Pancreas (tissue), 10 donors: ENCODE measurements at regions not wholly inside any gene's neighbourhood (a gene's known extent, or its start where the extent isn't known, plus 50 kb on each side); places are given as distances from the start of the nearest gene placed in this dataset.
A peak's percentile ranks its signal among the peaks of the same experiment; 100 is the strongest.

Experiments
- ATAC-seq, 4 donors: fragments of 200-7000 bp; cut with Tn5 transposase; one replicate each; pipeline versions ENCODE4 v1.8.0 to v1.9.1; 2020; ENCODE audit warnings: mild to moderate bottlenecking in 4 of 4, moderate library complexity in 4 of 4
- DNase-seq, 6 donors: peaks; one replicate each; pipeline ENCODE4 v3.0.0-alpha.2; 2020
- FAIRE-seq: peaks from 2 replicates; lab custom pipeline; 2012; peaks lifted over from hg19 to GRCh38; lab: Jason Lieb, UNC
- H3K27ac ChIP-seq, 4 donors: fragments of 200-600 bp; sonication (generic); 1 replicate in 3 of 4; 2 replicates in 1 of 4; pipeline versions ENCODE4 v1.5.0 to v1.8.0; 2020
- H3K27me3 ChIP-seq, 4 donors: fragments of 200-600 bp; one replicate each; pipeline ENCODE4 v1.8.0; 2021
- H3K36me3 ChIP-seq, 3 donors: fragments of 200-600 bp; sonication (generic) in 1 of 3; one replicate each; pipeline versions ENCODE4 v1.5.0 to v1.8.0; 2020 to 2021
- H3K4me1 ChIP-seq, 3 donors: fragments of 200-600 bp; one replicate each; pipeline ENCODE4 v1.8.0; 2021
- H3K4me3 ChIP-seq, 4 donors: fragments of 200-600 bp; sonication (generic) in 2 of 4; one replicate each; pipeline versions ENCODE4 v1.5.0 to v1.8.0; 2020 to 2021
- H3K9me3 ChIP-seq, 4 donors: fragments of 200-600 bp; one replicate each; pipeline ENCODE4 v1.8.0; 2021
- WGBS, 2 donors: extraction: QIAGEN DNeasy Blood & Tissue Kit; methylation state at CpG; one replicate each; pipeline ENCODE4 v1.1.7; 2013; 5-methylcytosine and 5-hydroxymethylcytosine counted together
- intact Hi-C, 3 donors: fragments of 100-400 bp; cut with DNase I; formaldehyde crosslinking; loops; one replicate each; pipeline versions ENCODE4 v1.11.1 to v1.14.2; 2022
- TF ChIP-seq, protein P1 (sequence below), 4 donors: fragments of 200-600 bp; sonication (generic) in 3 of 4; IDR thresholded peaks; one replicate each; pipeline versions ENCODE4 v1.5.0 to v1.8.0; 2021; ENCODE audit warnings: antibody characterized with exemption in 4 of 4
- donor health status: healthy with polysubstance abuse.
- donor health status: DM: no; HTN: no; CAD: no; lungs with moderate emphysema.
- donor health status: DM: no; HTN: no; CAD: no.
- donor health status: control.
- donor health status: control.
- donor health status: Bipolar disorder and iron deficiency.
- donor health status: DM: yes; HTN: yes; CAD: no.
- donor health status: DM: no; HTN: no; CAD: no.
- donor health status: DM: no; HTN: no; CAD: no.
- donor health status: DM: yes; HTN: yes; CAD: no.

DNA sequence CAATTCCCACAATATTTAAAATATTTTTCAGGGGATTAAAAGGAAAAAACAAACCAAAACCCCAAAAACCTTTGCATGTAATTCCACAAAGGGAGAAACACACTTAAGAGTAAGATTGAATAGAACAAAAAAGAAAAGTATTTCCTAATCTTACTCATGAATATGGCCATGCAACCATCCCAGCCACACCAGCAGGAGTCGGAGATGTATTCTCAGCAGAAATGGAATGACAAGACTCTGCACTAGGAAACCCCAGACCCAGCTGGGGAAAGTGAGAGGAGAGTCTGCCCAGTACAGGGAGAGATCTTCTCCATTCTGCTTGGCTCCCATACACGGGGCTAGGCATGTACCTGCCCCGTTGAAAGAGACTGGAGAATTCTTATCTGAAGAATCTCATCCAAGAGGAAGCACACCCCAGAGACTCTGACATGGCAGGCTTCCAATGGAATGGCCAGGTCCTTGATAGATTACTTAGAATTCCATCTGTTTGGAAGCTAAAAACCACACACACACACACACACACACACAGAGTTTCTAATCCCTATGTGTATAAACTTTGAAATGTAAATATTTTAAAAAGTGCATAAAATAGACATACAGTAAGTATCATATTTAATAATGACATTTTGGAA, 118.8 kb downstream of the GADD45G start:
- TF ChIP-seq, protein P1, sequence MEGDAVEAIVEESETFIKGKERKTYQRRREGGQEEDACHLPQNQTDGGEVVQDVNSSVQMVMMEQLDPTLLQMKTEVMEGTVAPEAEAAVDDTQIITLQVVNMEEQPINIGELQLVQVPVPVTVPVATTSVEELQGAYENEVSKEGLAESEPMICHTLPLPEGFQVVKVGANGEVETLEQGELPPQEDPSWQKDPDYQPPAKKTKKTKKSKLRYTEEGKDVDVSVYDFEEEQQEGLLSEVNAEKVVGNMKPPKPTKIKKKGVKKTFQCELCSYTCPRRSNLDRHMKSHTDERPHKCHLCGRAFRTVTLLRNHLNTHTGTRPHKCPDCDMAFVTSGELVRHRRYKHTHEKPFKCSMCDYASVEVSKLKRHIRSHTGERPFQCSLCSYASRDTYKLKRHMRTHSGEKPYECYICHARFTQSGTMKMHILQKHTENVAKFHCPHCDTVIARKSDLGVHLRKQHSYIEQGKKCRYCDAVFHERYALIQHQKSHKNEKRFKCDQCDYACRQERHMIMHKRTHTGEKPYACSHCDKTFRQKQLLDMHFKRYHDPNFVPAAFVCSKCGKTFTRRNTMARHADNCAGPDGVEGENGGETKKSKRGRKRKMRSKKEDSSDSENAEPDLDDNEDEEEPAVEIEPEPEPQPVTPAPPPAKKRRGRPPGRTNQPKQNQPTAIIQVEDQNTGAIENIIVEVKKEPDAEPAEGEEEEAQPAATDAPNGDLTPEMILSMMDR (IDR thresholded peaks at IDR 0.05): no peak
- H3K9me3 ChIP-seq: no peaks in the 10 kb centered on the region
- intact Hi-C loops: no loop called here
- 38 to 50% methylated on average over 3 of the region's 3 CpGs for WGBS, 2 donors
- H3K4me3 ChIP-seq: no peak overlapping the region
- no peaks in the 10 kb centered on the region for H3K36me3 ChIP-seq
- ATAC-seq: no peak
- no peak for DNase-seq
- H3K4me1 ChIP-seq: no peaks in the 10 kb centered on the region
- no peak for FAIRE-seq
- no peaks in the 10 kb centered on the region for H3K27me3 ChIP-seq
- H3K27ac ChIP-seq: no peak overlapping the region

DNA sequence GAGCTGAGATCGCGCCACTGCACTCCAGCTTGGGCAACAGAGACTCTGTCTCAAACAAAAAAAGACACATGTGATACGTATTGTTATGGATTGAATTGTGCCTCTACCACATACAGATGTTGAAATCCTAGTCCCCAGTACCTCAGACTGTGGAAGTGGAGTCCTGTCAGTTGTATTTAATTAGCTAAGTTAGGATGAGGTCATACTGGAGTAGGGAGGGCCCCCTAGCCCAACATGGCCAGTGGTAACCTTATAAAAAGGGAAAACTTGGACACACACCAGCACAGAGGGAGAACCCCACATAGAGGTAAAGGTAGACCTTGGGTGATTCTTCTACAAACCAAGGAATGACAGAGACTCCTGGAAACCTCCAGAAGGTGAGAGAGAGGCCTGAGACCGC, 119.8 kb downstream of the GADD45G start:
- WGBS, 2 donors: 96 to 98% methylated on average over 4 of the region's 4 CpGs
- intact Hi-C loops: no loop called here
- ATAC-seq (no peak), FAIRE-seq (no peak), DNase-seq (no peak)
- no peak overlapping the region for H3K27ac ChIP-seq
- TF ChIP-seq, protein P1 (IDR thresholded peaks at IDR 0.05): no peak
- H3K36me3 ChIP-seq: no peaks in the 10 kb centered on the region
- no peaks in the 10 kb centered on the region for H3K9me3 ChIP-seq
- H3K4me3 ChIP-seq: no peak overlapping the region
- no peaks in the 10 kb centered on the region for H3K4me1 ChIP-seq
- no peaks in the 10 kb centered on the region for H3K27me3 ChIP-seq

DNA sequence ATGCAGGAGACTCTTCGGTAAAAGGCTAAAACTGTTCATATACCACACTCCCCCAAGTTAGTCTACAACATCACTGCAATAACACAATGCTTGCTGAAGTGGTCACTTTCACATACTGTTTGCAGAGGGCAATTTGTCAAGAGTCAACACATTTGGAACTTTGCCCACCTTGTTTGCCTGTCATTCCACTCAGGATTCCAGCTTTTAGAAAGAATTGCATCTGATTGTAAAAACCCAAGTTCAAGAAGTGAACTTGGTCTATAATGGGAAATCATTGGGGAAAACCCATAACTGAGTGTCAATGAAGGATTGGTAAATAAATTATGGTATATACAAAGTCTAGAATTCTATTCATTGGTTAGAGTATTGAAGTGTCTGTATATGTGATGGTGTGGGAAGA, 120.5 kb downstream of the GADD45G start:
- 93% methylated on average over 1 of the region's 1 CpG for WGBS, 2 donors
- DNase-seq: no peak
- FAIRE-seq: no peak

DNA sequence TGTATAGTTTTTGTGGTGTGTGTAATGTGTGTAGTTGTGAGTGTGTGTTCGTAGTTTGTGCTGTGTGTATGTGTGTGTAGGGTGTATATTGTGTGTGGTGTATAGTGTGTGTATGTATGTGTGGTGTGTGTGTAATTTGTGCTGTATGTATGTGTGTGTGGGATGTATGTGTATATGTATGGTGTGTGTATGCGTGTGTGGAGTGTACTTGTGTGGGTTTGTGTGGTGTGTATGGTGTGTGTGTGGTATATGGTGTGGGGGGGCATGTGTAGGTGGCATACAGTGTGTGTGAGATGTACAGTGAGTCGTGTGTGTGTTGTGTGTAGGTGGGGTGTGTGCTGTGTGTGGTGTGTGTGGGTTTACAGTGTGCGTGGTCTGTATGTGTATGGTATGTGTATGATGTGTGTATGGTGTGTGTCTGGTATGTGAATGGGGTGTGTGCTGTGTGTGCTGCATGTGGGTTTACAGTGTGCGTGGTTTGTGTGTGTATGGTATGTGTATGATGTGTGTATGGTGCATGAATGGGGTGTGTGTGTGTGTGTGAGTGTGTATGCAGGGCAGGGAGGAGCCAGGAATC, 125.2 kb downstream of the GADD45G start:
- intact Hi-C loops: loop anchor here in 2 of 3 donors (10.0 kb wide), 2 partner anchors 115 to 375 kb away; no protein-coding TSS in a partner anchor
- H3K27ac ChIP-seq: peak overlapping the region in 1 of 4 donors; percentile 36

More for the DNA sequence above, 120.5 kb downstream of the GADD45G start:
- H3K4me3 ChIP-seq: no peak overlapping the region
- no peak for ATAC-seq
- no peaks in the 10 kb centered on the region for H3K9me3 ChIP-seq
- TF ChIP-seq, protein P1 (IDR thresholded peaks at IDR 0.05): no peak
- H3K27ac ChIP-seq: no peak overlapping the region
- peaks cover 0 to under 1% (median 0%) of the 10 kb centered on the region in 3 donors for H3K4me1 ChIP-seq
- H3K27me3 ChIP-seq: no peaks in the 10 kb centered on the region
- intact Hi-C loops: no loop called here
- no peaks in the 10 kb centered on the region for H3K36me3 ChIP-seq

More for the DNA sequence above, 125.2 kb downstream of the GADD45G start:
- Histone ChIP-seq H3K4me3 (no peak overlapping the region), H3K27me3 (no peaks in the 10 kb centered on the region), H3K4me1 (peaks cover 23 to 27% (median 27%) of the 10 kb centered on the region in 3 donors), H3K36me3 (no peaks in the 10 kb centered on the region), H3K9me3 (no peaks in the 10 kb centered on the region)
- FAIRE-seq (no peak), DNase-seq (no peak), ATAC-seq (no peak)
- TF ChIP-seq, protein P1 (IDR thresholded peaks at IDR 0.05): no peak
- 79 to 82% methylated on average over 5 of the region's 5 CpGs for WGBS, 2 donors
